GM12878 (cell line): ENCODE measurements at regions not wholly inside any gene's neighbourhood (a gene's known extent, or its start where the extent isn't known, plus 50 kb on each side); places are given as distances from the start of the nearest gene placed in this dataset.
"Not testable (repeated sequence)": the region's sequence is repeated elsewhere in the genome, so short reads cannot be mapped to it uniquely, and the experiment has no call there.

ENCODE experiments used
- ATAC-seq: fragments of 200-7000 bp; cut with Tn5 transposase; 3 replicates; pipeline ENCODE4 v1.9.1; 2020; ENCODE audit warnings: mild to moderate bottlenecking, moderate library complexity
- BruUV-seq: library from RNA; stranded (reverse); fragments of 400-500 nt; replicated peaks from 2 replicates; lab custom pipeline; 2021; lab: Mats Ljungman, UMichigan
- CTCF ChIA-PET: fragments of 300-600 bp; sonication (Branson Sonifier 250); formaldehyde crosslinking; extraction: SDS; loops from one replicate; lab custom pipeline; 2021; ENCODE audit warnings: inconsistent platforms; lab: Yijun Ruan, JAX
- POLR2A ChIA-PET: fragments of 350-600 bp; formaldehyde crosslinking; extraction: SDS; loops from one replicate; lab custom pipeline; 2021; ENCODE audit warnings: inconsistent platforms; lab: Charles Lee
- RAD21 ChIA-PET: fragments of 300-600 bp; sonication (Branson Sonifier 250); formaldehyde crosslinking; loops from one replicate; lab custom pipeline; 2023; ENCODE audit warnings: antibody characterized with exemption; ENCODE audit not compliant: unreplicated experiment; lab: Charles Lee
- SMC1A ChIA-PET: fragments of 300-600 bp; sonication (Branson Sonifier 250); formaldehyde crosslinking; loops from one replicate; lab custom pipeline; 2023; ENCODE audit not compliant: unreplicated experiment, uncharacterized antibody; lab: Charles Lee
- DNase-seq: peaks from one replicate; pipeline ENCODE4 v3.0.0-alpha.2; 2011; ENCODE audit warnings: low read depth, low spot score
- FAIRE-seq: peaks from 3 replicates; lab custom pipeline; 2011; peaks lifted over from hg19 to GRCh38; lab: Jason Lieb, UNC
- H2AFZ ChIP-seq: 2 replicates; pipeline ENCODE4 v1.6.0; 2011; ENCODE audit warnings: low read depth, low read length, control low read depth; ENCODE audit not compliant: control insufficient read depth
- H3K27ac ChIP-seq: 2 replicates; pipeline ENCODE4 v1.5.1; 2011; ENCODE audit warnings: control low read depth; ENCODE audit not compliant: control insufficient read depth, insufficient read depth
- H3K27me3 ChIP-seq, 2 experiments: replicated peaks in 1 of 2; 2 replicates each; pipeline versions ENCODE4 v1.6.0 to v1.6.1; 2011; ENCODE audit warnings: low read length in 1 of 2; ENCODE audit not compliant: control insufficient read depth in 2 of 2, insufficient read depth in 2 of 2
- H3K36me3 ChIP-seq, 2 experiments: 2 replicates each; pipeline ENCODE4 v1.5.1; 2011; ENCODE audit warnings: low read length in 1 of 2; ENCODE audit not compliant: control insufficient read depth in 2 of 2, insufficient read depth in 2 of 2
- H3K4me1 ChIP-seq: 2 replicates; pipeline ENCODE4 v1.6.1; 2011; ENCODE audit warnings: mild to moderate bottlenecking, low read length, moderate library complexity, mixed read lengths; ENCODE audit not compliant: control insufficient read depth, insufficient read depth
- H3K4me2 ChIP-seq: 2 replicates; pipeline ENCODE4 v1.6.0; 2011; ENCODE audit warnings: control low read depth; ENCODE audit not compliant: control insufficient read depth, insufficient read depth
- H3K4me3 ChIP-seq: fragments of 200-600 bp; sonication (generic); 2 replicates; pipeline ENCODE4 v1.5.1; 2016
- H3K79me2 ChIP-seq: 2 replicates; pipeline ENCODE4 v1.6.0; 2011; ENCODE audit warnings: low read length; ENCODE audit not compliant: control insufficient read depth, insufficient read depth
- H3K9ac ChIP-seq: 2 replicates; pipeline ENCODE4 v1.8.0; 2011; ENCODE audit warnings: low read length, control low read depth, mixed read lengths; ENCODE audit not compliant: control insufficient read depth, insufficient read depth
- H3K9me3 ChIP-seq: replicated peaks from 3 replicates; pipeline ENCODE4 v1.5.1; 2011; ENCODE audit warnings: mild to moderate bottlenecking, low read length; ENCODE audit not compliant: control insufficient read depth, insufficient read depth
- H4K20me1 ChIP-seq: 2 replicates; pipeline ENCODE4 v1.6.0; 2011; ENCODE audit not compliant: control insufficient read depth, insufficient read depth
- CBFB ChIP-seq: IDR thresholded peaks from 2 replicates; pipeline ENCODE4 v1.6.1; 2016; ENCODE audit warnings: antibody characterized with exemption, low read depth
- CBX3 ChIP-seq: fragments of 200-600 bp; sonication (generic); IDR thresholded peaks from 2 replicates; pipeline ENCODE4 v1.6.1; 2016; ENCODE audit warnings: low read depth, borderline replicate concordance
- FOS ChIP-seq: IDR thresholded peaks from 3 replicates; pipeline ENCODE4 v1.6.1; 2011; ENCODE audit warnings: borderline replicate concordance; ENCODE audit not compliant: insufficient read length; ENCODE audit errors: extremely low read depth
- TBL1XR1 ChIP-seq: IDR thresholded peaks from 2 replicates; pipeline ENCODE4 v1.6.1; 2012; ENCODE audit warnings: low read depth, low read length, improper control_type of control experiment
- TCF7 ChIP-seq: IDR thresholded peaks from 2 replicates; pipeline ENCODE4 v1.6.1; 2014; ENCODE audit warnings: antibody characterized with exemption, borderline replicate concordance
- WRNIP1 ChIP-seq: IDR thresholded peaks from 2 replicates; pipeline ENCODE4 v1.6.1; 2011; ENCODE audit warnings: low read depth, low read length, improper control_type of control experiment, borderline replicate concordance
- YBX1 ChIP-seq: fragments of 450-650 bp; IDR thresholded peaks from 2 replicates; pipeline ENCODE4 v1.6.1; 2016; ENCODE audit warnings: antibody characterized with exemption
- ZBED1 ChIP-seq: IDR thresholded peaks from 2 replicates; pipeline ENCODE4 v1.6.1; 2016; ENCODE audit warnings: borderline replicate concordance
- ZBTB4 ChIP-seq: fragments of 450-650 bp; formaldehyde crosslinking; IDR thresholded peaks from 2 replicates; pipeline ENCODE4 v1.4.0; 2022; ENCODE audit warnings: mild to moderate bottlenecking, moderate library complexity
- WGBS: methylation state at CpG from one replicate; pipeline ENCODE4 v1.1.6; 2016; ENCODE audit warnings: low lambda C conversion rate; ENCODE audit not compliant: insufficient replicate concordance, insufficient coverage; ENCODE audit errors: missing lambda C conversion rate; 5-methylcytosine and 5-hydroxymethylcytosine counted together
- in situ Hi-C: fragments of 300-500 bp; cut with MboI; formaldehyde crosslinking; loops from 9 replicates; pipeline ENCODE4 v1.14.3; 2018; ENCODE audit warnings: mixed read lengths
- intact Hi-C: fragments of 100-400 bp; cut with micrococcal nuclease; formaldehyde crosslinking; loops from one replicate; pipeline ENCODE4 v1.14.2; 2022; ENCODE audit not compliant: unreplicated experiment

GRCh38 chr5:124612023-124612422 is 134.4 kb downstream of the ZNF608 start:
- no peak for FAIRE-seq
- no peak overlapping the region for H3K4me2 ChIP-seq
- H3K36me3 ChIP-seq: no peaks in the 10 kb centered on the region
- no peak for DNase-seq
- H3K4me1 ChIP-seq: no peaks in the 10 kb centered on the region
- H3K79me2 ChIP-seq: no peaks in the 10 kb centered on the region
- TF ChIP-seq WRNIP1 (no peak), YBX1 (no peak), ZBED1 (no peak), CBX3 (no peak), TCF7 (no peak), TBL1XR1 (no peak), CBFB (no peak), FOS (no peak), ZBTB4 (CRISPR knock-in tag) (no peak)
- H2AFZ ChIP-seq: no peak overlapping the region
- ChIA-PET SMC1A (interaction anchor here (0.6 to 1.7 kb wide), 3 partner anchors 10 to 660 kb away, joined by 3 read pairs; no protein-coding TSS in a partner anchor), RAD21 (no interaction called here), CTCF (no interaction called here), POLR2A (interaction anchor here (0.5 kb wide), 1 partner anchor 104 kb away, joined by 6 read pairs; no protein-coding TSS in a partner anchor)
- in situ Hi-C loops (no loop called here), intact Hi-C loops (no loop called here)
- ATAC-seq: no peak
- H3K27ac ChIP-seq: no peak overlapping the region
- H3K9ac ChIP-seq: no peak overlapping the region
- H3K9me3 ChIP-seq: no peaks in the 10 kb centered on the region; the same call in 2 of the 3 replicates
- no TSS peak for BruUV-seq
- 58% methylated on average over 7 of the region's 7 CpGs for WGBS
- H3K27me3 ChIP-seq: no peaks in the 10 kb centered on the region; a peak in 1 of 4 replicates
- H4K20me1 ChIP-seq: no peaks in the 10 kb centered on the region
- H3K4me3 ChIP-seq: no peak overlapping the region

- intact Hi-C loops, in situ Hi-C loops, FAIRE-seq, H3K4me1 ChIP-seq, H3K4me3 ChIP-seq, POLR2A ChIA-PET, H3K79me2 ChIP-seq, H3K36me3 ChIP-seq, H3K27me3 ChIP-seq, H3K9ac ChIP-seq, RAD21 ChIA-PET, ATAC-seq, DNase-seq, H3K9me3 ChIP-seq, BruUV-seq, CTCF ChIA-PET, H4K20me1 ChIP-seq, H3K4me2 ChIP-seq, H2AFZ ChIP-seq, H3K27ac ChIP-seq: not testable (repeated sequence)
- SMC1A ChIA-PET: interaction anchor here (0.6 to 1.7 kb wide), 2 partner anchors 10 to 27 kb away, joined by 3 read pairs; no protein-coding TSS in a partner anchor
- 75% methylated on average over 1 of the region's 1 CpG for WGBS
Observed at GRCh38 chr5:124611262-124611661, 135.2 kb downstream of the ZNF608 start.

- in situ Hi-C loops, intact Hi-C loops, FAIRE-seq, CTCF ChIA-PET, H4K20me1 ChIP-seq, DNase-seq, H3K4me1 ChIP-seq, H3K79me2 ChIP-seq, H3K27me3 ChIP-seq, H3K4me3 ChIP-seq, SMC1A ChIA-PET, H2AFZ ChIP-seq, RAD21 ChIA-PET, ATAC-seq, H3K9me3 ChIP-seq, H3K4me2 ChIP-seq, H3K36me3 ChIP-seq, H3K27ac ChIP-seq, BruUV-seq, POLR2A ChIA-PET, H3K9ac ChIP-seq: not testable (repeated sequence)
- WGBS: 67% methylated on average over 1 of the region's 1 CpG
Observed at GRCh38 chr5:124609685-124610084, 136.8 kb downstream of the ZNF608 start.
